HL-60 (cell line): ENCODE measurements at regions not wholly inside any gene's neighbourhood (a gene's known extent, or its start where the extent isn't known, plus 50 kb on each side); places are given as distances from the start of the nearest gene placed in this dataset.

Source experiments
- GABPA ChIP-seq: IDR thresholded peaks from 2 replicates; pipeline ENCODE4 v1.6.1; 2012; ENCODE audit warnings: low read depth
- TF ChIP-seq, protein P1 (sequence below): IDR thresholded peaks from one replicate; pipeline ENCODE4 v1.5.1; 2011; ENCODE audit warnings: low read length, control low read depth, inconsistent platforms; ENCODE audit not compliant: insufficient read depth

DNA sequence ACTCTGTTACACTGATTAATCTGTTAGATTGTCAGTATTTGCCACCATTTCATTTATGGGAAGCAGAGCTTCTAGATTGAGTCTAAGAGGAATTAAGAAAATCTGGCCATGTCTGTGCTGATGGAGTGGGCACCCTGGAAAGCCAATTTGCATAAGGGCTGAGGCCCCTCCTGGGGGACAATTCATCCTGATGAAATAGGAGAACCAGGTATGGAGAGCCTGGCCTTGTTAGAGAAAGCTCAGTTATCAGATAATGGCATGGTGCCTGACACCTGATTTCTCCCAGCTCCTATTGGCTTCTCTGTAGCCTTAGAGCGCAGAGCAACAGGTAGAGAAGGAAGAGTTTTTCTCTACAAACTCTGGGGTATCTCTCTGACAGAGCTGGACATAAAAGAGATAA lies 114.2 kb downstream of the EBLN2 start:
- TF ChIP-seq, protein P1, sequence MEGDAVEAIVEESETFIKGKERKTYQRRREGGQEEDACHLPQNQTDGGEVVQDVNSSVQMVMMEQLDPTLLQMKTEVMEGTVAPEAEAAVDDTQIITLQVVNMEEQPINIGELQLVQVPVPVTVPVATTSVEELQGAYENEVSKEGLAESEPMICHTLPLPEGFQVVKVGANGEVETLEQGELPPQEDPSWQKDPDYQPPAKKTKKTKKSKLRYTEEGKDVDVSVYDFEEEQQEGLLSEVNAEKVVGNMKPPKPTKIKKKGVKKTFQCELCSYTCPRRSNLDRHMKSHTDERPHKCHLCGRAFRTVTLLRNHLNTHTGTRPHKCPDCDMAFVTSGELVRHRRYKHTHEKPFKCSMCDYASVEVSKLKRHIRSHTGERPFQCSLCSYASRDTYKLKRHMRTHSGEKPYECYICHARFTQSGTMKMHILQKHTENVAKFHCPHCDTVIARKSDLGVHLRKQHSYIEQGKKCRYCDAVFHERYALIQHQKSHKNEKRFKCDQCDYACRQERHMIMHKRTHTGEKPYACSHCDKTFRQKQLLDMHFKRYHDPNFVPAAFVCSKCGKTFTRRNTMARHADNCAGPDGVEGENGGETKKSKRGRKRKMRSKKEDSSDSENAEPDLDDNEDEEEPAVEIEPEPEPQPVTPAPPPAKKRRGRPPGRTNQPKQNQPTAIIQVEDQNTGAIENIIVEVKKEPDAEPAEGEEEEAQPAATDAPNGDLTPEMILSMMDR = no peak
- no peak for TF ChIP-seq GABPA
